Endothelial cell of umbilical vein (primary cell): ENCODE measurements at regions not wholly inside any gene's neighbourhood (a gene's known extent, or its start where the extent isn't known, plus 50 kb on each side); places are given as distances from the start of the nearest gene placed in this dataset.

Experiments
- BruUV-seq: library from RNA; stranded (reverse); fragments of 400-500 nt; replicated peaks from 2 replicates; lab custom pipeline; 2021; lab: Mats Ljungman, UMichigan
- CTCF ChIA-PET: fragments of 300-600, 350-600 bp; sonication (Branson Sonifier 250); formaldehyde crosslinking; loops from one replicate; lab custom pipeline; 2021; ENCODE audit warnings: antibody characterized with exemption, inconsistent platforms; lab: Charles Lee
- POLR2A ChIA-PET: fragments of 300-600, 350-600 bp; sonication (Branson Sonifier 250); formaldehyde crosslinking; loops from one replicate; lab custom pipeline; 2021; ENCODE audit warnings: antibody characterized with exemption, inconsistent platforms; lab: Charles Lee
- DNase-seq: peaks from one replicate; pipeline ENCODE4 v3.0.0-alpha.2; 2011; ENCODE audit warnings: low read depth, low spot score
- FAIRE-seq: peaks from 2 replicates; lab custom pipeline; 2011; peaks lifted over from hg19 to GRCh38; lab: Jason Lieb, UNC
- H2AFZ ChIP-seq: 2 replicates; pipeline ENCODE4 v1.6.0; 2012; ENCODE audit warnings: low read depth, low read length, control low read depth, inconsistent platforms
- H3K27ac ChIP-seq: 2 replicates; pipeline ENCODE4 v1.5.1; 2011; ENCODE audit warnings: low read depth, mild to moderate bottlenecking, control low read depth, low read length, moderate library complexity; ENCODE audit not compliant: insufficient read depth
- H3K27me3 ChIP-seq, 2 experiments: 2 replicates each; pipeline versions ENCODE4 v1.6.0 to v1.6.1; 2011; ENCODE audit warnings: low read length in 2 of 2, mixed read lengths in 1 of 2; ENCODE audit not compliant: control insufficient read depth in 2 of 2, insufficient read depth in 2 of 2
- H3K36me3 ChIP-seq, 2 experiments: 2 replicates in 1 of 2; 3 replicates in 1 of 2; pipeline ENCODE4 v1.5.1; 2011; ENCODE audit warnings: low read length in 2 of 2, mild to moderate bottlenecking in 1 of 2, moderate library complexity in 1 of 2; ENCODE audit not compliant: control insufficient read depth in 2 of 2, insufficient read depth in 2 of 2; ENCODE audit errors: extremely low read depth in 1 of 2
- H3K4me1 ChIP-seq: 3 replicates; pipeline ENCODE4 v1.5.1; 2011; ENCODE audit warnings: mild to moderate bottlenecking, low read length; ENCODE audit not compliant: control insufficient read depth, insufficient read depth; ENCODE audit errors: extremely low read depth
- H3K4me2 ChIP-seq: 2 replicates; pipeline ENCODE4 v1.6.1; 2011; ENCODE audit warnings: low read length, control low read depth, mixed read lengths; ENCODE audit not compliant: insufficient read depth
- H3K4me3 ChIP-seq, 3 experiments: fragments of 200-600 bp in 1 of 3; sonication (generic), shearing (Covaris generic) in 1 of 3; replicated peaks in 1 of 3; 2 replicates each; pipeline ENCODE4 v1.5.1; 2011 to 2016; ENCODE audit warnings: control low read depth in 3 of 3, low read length in 3 of 3, mild to moderate bottlenecking in 2 of 3, inconsistent platforms in 1 of 3, low read depth in 1 of 3, moderate library complexity in 1 of 3; ENCODE audit not compliant: insufficient read depth in 1 of 3
- H3K79me2 ChIP-seq: 2 replicates; pipeline ENCODE4 v1.6.0; 2012; ENCODE audit warnings: low read length, inconsistent platforms; ENCODE audit not compliant: control insufficient read depth, insufficient read depth
- H3K9ac ChIP-seq: replicated peaks from 2 replicates; pipeline ENCODE3; 2011; ENCODE audit warnings: low read length, control low read depth; ENCODE audit not compliant: insufficient read depth; ENCODE audit errors: extremely low read depth
- H3K9me1 ChIP-seq: replicated peaks from 3 replicates; pipeline ENCODE4 v1.6.0; 2011; ENCODE audit warnings: mild to moderate bottlenecking, low read length; ENCODE audit not compliant: control insufficient read depth, insufficient read depth; ENCODE audit errors: extremely low read depth
- H3K9me3 ChIP-seq: replicated peaks from 2 replicates; pipeline ENCODE4 v1.5.1; 2012; ENCODE audit warnings: low read length, inconsistent platforms; ENCODE audit not compliant: control insufficient read depth, insufficient read depth
- H4K20me1 ChIP-seq: replicated peaks from 2 replicates; pipeline ENCODE3; 2011; ENCODE audit warnings: mild to moderate bottlenecking, low read length; ENCODE audit not compliant: control insufficient read depth, insufficient read depth; ENCODE audit errors: extremely low read depth
- EZH2 ChIP-seq: IDR thresholded peaks from 2 replicates; pipeline ENCODE4 v1.6.1; 2012; ENCODE audit warnings: borderline replicate concordance, low read depth, mild to moderate bottlenecking, moderate library complexity, low read length, inconsistent platforms; ENCODE audit not compliant: severe bottlenecking
- FOS ChIP-seq: IDR thresholded peaks from 2 replicates; pipeline ENCODE4 v1.6.1; 2011; ENCODE audit warnings: mild to moderate bottlenecking, low read length, moderate library complexity, borderline replicate concordance; ENCODE audit not compliant: insufficient read depth
- GATA2 ChIP-seq: IDR thresholded peaks from 2 replicates; pipeline ENCODE4 v1.7.0; 2011; ENCODE audit warnings: low read depth, mild to moderate bottlenecking, moderate library complexity, mixed read lengths, low read length; ENCODE audit not compliant: insufficient read length, insufficient read depth
- JUN ChIP-seq: IDR thresholded peaks from 2 replicates; pipeline ENCODE4 v1.6.1; 2011; ENCODE audit warnings: borderline replicate concordance, low read depth; ENCODE audit not compliant: insufficient read length, insufficient read depth
- MYC ChIP-seq: IDR thresholded peaks from one replicate; pipeline ENCODE4 v1.6.1; 2011; ENCODE audit warnings: mild to moderate bottlenecking, low read depth, low read length
- POLR2A ChIP-seq: IDR thresholded peaks from 2 replicates; pipeline ENCODE4 v1.6.1; 2012; ENCODE audit warnings: low read depth, mild to moderate bottlenecking, control low read depth, low read length
- POLR2AphosphoS5 ChIP-seq: IDR thresholded peaks from 2 replicates; pipeline ENCODE4 v1.6.1; 2012; ENCODE audit warnings: low read depth, mild to moderate bottlenecking, control low read depth, low read length, moderate library complexity; ENCODE audit not compliant: insufficient read depth
- dilution Hi-C: fragments of 300-500 bp; cut with MboI; formaldehyde crosslinking; loops from one replicate; pipeline ENCODE4 v1.15.0; 2019; ENCODE audit warnings: low sequenced_read_pairs; ENCODE audit not compliant: extremely low pct_ligation_motif_present
- intact Hi-C: fragments of 100-400 bp; cut with micrococcal nuclease; formaldehyde crosslinking; loops from one replicate; pipeline ENCODE4 v1.10.0; 2022
- TF ChIP-seq, protein P1 (sequence below), 2 donors: IDR thresholded peaks; 1 replicate in 1 of 2; 2 replicates in 1 of 2; pipeline ENCODE4 v1.5.1; 2011; ENCODE audit warnings: low read length in 2 of 2, mild to moderate bottlenecking in 2 of 2, moderate library complexity in 2 of 2, control low read depth in 1 of 2, inconsistent platforms in 1 of 2, low read depth in 1 of 2; ENCODE audit not compliant: insufficient read depth in 1 of 2; ENCODE audit errors: extremely low read depth in 1 of 2
- TF ChIP-seq, protein P2 (sequence below): IDR thresholded peaks from 2 replicates; pipeline ENCODE4 v1.6.1; 2011; ENCODE audit not compliant: insufficient read depth, insufficient read length

DNA sequence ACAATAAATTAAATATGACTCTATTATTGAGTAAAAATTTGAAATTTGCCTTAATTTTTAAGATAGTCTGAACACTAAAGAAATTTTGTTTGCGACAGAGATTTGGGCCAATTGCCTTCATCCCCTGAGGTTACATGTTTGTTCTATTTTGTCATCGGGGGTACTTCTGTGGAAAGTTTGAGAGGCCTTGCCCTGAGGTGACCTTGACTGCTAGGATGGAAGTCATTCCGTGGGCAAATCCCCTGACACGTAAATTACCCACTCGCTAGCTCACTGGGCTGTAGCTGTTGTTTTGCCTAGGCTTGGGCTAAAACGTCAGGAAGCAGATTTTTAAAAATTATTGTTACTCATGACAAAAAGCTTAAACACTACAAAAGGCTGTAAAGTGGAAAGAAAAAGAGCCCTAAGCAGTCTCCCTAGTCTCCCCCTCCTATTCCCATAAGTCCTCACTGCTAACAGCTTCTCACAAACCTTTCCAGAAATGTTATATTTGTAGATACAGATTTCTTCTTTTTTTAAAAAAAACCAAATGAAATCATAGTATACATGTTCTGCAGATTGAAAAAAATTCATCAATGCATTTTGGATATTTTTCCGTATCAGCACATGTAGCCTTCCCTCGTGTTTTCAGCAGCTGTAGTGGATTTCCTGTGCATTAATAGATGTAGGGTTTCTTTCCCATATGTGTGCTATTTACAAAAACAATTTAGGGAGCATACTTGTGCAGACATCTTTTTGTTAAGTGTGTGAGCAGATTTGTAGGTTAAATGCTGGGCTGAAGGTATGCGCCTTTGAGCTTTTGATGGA is 142.7 kb downstream of the MRPS6 start:
- TF ChIP-seq FOS (no peak), JUN (no peak), GATA2 (no peak), EZH2 (no peak), MYC (no peak), POLR2AphosphoS5 (no peak), POLR2A (no peak)
- TF ChIP-seq, protein P1, sequence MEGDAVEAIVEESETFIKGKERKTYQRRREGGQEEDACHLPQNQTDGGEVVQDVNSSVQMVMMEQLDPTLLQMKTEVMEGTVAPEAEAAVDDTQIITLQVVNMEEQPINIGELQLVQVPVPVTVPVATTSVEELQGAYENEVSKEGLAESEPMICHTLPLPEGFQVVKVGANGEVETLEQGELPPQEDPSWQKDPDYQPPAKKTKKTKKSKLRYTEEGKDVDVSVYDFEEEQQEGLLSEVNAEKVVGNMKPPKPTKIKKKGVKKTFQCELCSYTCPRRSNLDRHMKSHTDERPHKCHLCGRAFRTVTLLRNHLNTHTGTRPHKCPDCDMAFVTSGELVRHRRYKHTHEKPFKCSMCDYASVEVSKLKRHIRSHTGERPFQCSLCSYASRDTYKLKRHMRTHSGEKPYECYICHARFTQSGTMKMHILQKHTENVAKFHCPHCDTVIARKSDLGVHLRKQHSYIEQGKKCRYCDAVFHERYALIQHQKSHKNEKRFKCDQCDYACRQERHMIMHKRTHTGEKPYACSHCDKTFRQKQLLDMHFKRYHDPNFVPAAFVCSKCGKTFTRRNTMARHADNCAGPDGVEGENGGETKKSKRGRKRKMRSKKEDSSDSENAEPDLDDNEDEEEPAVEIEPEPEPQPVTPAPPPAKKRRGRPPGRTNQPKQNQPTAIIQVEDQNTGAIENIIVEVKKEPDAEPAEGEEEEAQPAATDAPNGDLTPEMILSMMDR (IDR thresholded peaks at IDR 0.05; ENCODE audit: extremely low read depth in 1 of 2, insufficient read depth in 1 of 2, low read depth in 1 of 2, low read length in 2 of 2): no peak
- TF ChIP-seq, protein P2, sequence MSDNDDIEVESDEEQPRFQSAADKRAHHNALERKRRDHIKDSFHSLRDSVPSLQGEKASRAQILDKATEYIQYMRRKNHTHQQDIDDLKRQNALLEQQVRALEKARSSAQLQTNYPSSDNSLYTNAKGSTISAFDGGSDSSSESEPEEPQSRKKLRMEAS: no peak
- H3K9me1 ChIP-seq: no peaks in the 10 kb centered on the region
- POLR2A ChIA-PET: no interaction called here
- H3K27me3 ChIP-seq: peaks cover 8% of the 10 kb centered on the region in 2 experiments
- BruUV-seq: no TSS peak
- no peaks in the 10 kb centered on the region for H3K4me1 ChIP-seq
- DNase-seq (no peak), FAIRE-seq (no peak)
- no peak overlapping the region for H3K9ac ChIP-seq
- no peaks in the 10 kb centered on the region for H3K36me3 ChIP-seq
- no peak overlapping the region for H3K27ac ChIP-seq
- H4K20me1 ChIP-seq: no peaks in the 10 kb centered on the region
- H3K79me2 ChIP-seq: no peaks in the 10 kb centered on the region
- H3K4me3 ChIP-seq: no peak overlapping the region
- H3K9me3 ChIP-seq: no peaks in the 10 kb centered on the region
- intact Hi-C loops: no loop called here
- H3K4me2 ChIP-seq: no peak overlapping the region
- CTCF ChIA-PET: interaction anchor here (1.2 to 1.6 kb wide), 4 partner anchors 12 to 292 kb away, joined by 3 to 6 read pairs (median 4); no protein-coding TSS in a partner anchor
- no peak overlapping the region for H2AFZ ChIP-seq
- dilution Hi-C loops: no loop called here
